ENCODE measurements at regions not wholly inside any gene's neighbourhood (a gene's known extent, or its start where the extent isn't known, plus 50 kb on each side); places are given as distances from the start of the nearest gene placed in this dataset.

DNA sequence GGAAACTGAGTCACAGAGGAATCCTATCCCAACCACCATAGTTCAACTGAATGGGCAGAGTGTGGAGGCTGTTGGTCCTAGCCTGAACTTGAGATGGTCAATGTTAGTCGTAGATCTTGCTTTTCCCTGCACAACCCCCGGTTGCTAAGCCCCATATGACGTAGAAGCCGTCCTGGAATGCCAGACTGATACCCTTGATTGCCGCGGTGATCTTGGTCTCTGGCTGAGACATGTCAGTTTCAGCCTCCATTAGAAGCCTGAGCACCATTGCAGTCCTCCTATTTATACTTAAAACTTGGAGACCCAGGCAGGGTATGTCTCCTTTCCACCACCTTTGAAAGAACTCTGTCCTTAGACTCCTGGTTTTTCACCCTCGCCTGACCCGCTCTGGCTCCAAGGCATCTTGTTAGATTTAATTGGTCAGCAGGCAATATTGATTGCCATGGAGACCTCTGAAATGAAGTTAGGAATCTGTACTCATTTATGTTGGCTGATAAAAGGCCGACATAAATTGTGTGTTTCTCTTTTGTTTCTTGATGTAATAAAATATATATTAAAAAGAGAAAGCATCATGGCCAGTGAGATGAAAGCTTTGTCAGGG is 53.4 kb downstream of the RPLP1 start:
- DNase-seq = no peak

DNA sequence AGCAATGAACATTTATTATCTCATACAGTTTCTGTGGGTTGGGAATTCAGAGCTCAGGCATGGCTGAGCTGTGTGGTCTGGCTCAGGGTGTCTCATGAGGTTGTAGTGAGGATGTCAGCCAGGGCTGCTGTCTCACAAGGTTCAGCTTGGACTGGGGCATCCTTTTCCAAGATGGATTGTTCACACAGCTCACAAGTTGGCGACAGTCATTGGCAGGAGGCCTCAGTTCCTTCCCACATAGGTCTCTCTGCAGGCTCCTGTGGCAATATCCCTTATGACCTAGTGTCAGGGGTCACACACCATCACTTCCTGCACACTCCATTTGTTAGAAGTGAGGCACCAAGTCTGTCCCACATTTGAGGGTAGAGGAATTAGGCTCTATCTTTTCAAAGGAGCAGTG is 56.0 kb downstream of the RPLP1 start:
- DNase-seq = no peak

DNA sequence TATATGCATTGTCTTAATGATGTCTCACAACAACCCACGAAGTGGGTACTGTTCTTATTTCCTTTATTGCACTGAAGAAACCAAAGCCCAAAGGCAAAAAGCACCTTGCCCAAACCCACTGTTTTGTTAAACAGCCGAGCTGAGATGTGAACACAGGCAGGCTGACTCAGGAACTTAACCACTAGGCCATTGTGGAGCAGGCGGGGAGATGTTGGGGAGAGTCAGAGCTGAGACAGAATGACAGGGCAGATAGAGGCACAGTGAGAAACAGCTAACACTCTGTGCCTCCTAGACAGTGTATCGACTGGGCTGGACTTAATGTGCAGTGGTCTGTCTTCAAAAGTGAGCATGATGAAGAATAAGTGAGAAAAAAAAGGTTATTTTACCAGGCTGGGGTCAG is 56.5 kb downstream of the RPLP1 start:
- no peak for DNase-seq

DNA sequence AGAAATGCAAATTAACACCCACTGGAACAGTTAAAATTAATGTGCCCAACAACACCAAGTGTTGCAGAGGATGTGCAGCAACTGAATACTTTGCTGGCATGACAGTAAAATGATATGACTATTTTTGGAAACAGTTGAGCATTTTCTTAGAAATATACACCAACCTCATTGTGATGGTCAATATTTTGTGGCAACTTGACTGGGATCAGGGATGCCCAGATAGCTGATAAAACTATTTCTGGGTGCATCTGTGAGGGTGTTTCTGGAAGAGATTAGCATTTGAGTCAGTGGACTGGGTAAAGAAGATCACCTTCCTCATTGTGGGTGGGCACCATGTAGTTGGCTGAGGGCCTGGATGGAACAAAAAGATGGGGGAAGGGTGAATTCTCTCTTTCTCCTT is 57.9 kb downstream of the RPLP1 start:
- DNase-seq = no peak

DNA sequence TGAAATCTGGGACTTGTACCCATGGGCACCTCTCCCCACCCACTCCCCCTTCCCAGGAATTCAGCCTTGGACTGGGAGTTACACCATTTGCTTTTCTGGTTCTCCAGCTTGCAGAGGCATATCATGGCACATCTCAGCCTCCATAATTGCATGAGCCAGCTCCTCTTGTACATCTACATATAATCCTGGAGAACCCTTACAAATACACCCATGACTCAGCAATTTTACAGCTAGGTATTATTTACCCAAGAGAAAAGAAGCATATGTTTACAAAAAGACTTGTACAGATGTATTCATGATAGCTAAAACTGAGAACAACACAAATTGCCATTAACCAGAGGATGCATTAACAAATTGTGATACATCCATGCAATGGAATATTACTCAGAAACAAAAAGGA is 58.4 kb downstream of the RPLP1 start:
- no peak for DNase-seq

DNA sequence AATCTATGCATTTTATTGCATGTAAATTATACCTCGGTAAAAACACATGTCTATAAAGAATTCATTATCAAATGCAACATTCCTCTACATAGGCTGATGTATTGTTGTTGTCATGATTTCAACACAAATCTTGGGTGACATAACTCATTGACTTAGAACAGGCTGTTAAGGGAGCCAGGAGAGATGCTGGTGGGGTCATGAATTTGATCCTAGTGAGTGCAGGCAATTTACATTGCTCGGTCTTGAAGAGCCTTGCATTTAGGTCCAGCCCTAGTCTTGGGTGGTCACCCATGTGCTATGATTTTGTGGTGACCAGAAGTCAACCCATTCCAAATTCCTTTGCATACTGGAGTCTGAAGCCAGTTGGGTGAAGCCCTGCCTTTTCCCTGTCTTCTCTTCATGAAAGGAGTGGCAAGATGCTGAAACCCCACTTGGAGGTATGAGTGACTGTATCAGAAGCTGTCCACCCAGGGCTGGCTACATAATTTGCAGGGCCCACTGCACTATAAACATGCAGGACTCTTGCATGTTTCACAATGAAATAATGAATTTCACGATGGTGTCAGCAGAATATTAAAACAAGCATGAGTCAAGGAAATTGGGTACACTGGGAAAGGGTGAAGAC is 59.2 kb downstream of the RPLP1 start:
- no peak for DNase-seq

DNA sequence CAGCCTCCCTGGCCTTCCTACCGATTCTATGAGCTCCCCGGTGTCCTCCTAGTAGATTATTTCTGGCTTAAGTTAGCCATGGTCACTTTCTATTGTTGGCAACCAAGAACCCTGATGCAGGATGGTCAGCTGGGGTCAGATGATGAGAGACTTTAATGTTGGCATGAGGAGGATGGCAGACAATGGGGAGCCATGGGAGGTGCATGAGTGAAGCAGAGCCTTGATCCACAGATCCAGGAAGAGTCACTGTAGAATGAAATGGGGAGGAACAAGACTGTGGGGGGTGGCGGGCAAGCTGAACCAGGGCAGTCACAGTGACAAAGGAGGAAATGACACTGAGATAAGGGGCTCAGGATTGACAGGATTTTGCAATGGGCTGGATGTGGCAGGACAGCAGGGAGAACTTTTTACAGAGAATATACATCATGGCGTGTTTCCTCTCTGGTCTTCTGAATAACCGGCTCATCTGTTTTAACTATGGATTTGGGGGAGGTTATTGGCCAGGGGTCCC is 60.9 kb downstream of the RPLP1 start:
- DNase-seq = no peak

DNA sequence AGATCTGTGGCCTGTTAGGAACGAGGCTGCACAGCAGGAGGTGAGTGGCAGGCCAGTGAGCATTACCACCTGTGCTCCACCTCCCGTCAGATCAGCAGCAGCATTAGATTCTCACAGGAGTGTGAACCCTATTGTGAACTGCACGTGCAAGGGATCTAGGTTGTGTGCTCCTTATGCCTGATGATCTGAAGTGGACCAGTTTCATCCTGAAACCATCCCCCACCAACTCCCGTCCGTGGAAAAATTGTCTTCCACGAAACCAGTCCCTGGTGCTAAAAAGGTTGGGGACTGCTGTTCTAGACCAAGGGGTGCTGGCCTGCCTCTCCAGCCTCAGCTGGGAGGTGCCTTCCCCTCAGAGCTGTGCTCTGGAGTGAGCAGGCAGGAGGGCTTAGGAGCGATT is 61.4 kb downstream of the RPLP1 start:
- no peak for DNase-seq

DNA sequence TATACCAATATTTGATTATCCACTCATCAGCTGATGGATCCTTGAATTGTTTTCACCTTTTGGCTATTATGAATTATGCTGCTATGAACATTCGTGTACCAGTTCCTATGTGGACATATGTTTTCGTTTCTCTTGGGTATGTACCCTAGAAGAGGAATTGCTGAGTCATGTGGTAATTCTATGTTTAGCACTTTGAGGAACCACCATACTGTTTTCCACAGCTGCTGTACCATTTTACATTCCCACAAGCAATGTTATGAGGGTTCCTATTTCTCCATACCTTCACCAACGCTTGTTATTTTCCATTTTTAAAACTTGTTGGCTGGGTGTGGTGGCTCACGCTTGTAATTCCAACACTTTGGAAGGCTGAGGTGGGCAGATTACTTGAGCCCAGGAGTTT is 62.9 kb downstream of the RPLP1 start:
- no peak for DNase-seq

DNA sequence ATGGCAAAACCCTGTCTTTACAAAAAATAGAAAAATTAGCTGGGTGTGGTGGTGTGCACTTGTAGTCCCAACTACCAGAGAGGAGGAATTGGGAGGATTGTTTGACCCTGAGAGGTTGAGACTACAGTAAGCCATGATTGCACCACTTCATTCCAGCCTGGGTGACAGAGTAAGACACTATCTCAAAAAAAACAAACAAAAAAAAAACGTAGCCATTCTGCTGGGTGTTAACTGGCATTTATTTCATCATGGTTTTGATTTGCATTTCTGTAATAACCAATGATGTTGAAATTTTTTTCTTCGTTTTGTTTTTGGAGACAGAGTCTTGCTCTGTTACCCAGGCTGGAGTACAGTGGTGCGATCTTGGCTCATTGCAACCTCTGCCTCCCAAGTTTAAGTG is 63.3 kb downstream of the RPLP1 start:
- no peak for DNase-seq

DNA sequence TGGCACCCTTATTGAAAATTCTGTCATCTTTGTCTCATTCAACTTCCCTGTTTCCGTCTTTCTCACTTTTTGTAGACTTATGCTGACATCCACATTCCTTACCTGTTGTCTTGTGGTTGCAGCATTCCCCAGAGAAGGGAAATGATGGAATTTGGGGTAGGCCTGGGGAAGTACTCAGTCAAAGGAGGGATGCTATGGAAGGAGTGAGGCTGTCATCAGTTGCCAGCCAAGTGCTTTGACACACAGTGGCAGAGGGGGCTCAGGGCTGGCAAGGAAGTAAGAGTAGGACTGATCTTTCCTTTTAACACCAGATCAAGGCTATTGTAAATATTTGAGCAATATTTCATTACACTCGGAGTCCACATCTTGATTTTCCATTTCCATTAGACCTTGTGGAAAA is 64.4 kb downstream of the RPLP1 start:
- no peak for DNase-seq

DNA sequence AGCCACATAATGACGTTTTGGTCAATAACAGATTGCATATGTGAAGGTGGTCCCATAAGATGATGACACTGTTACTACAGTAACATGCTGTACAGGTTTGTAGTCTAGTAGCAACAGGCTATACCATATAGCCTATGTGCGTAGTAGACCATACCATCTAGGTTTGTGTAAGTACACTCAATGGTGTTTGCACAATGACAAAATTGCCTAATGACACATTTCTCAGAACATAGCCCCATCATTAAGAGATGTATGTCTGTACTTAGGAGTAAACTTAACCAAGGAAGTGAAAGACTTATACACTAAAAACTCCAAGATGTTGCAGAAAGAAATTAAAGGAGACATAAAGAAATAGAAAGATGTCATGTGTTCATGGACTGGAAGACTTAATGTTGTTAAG is 66.2 kb downstream of the RPLP1 start:
- DNase-seq = no peak

DNA sequence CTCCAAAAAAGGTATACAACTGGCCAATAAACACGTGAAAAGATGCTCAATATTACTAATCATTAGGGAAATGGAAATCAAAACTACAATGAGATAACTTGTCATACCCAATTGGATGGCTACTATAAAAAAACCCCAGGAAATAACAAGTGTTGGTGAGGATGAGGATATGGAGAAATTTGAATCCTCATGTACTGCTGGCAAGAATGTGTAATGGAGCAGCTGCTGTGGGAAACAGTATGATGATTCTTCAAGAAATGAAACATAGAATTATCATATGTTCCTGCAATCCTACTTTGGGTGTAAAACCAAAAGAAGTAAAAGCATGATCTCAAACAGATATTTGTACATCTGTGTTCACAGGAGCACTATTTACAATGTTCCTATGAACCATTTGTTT is 67.4 kb downstream of the RPLP1 start:
- no peak for DNase-seq

DNA sequence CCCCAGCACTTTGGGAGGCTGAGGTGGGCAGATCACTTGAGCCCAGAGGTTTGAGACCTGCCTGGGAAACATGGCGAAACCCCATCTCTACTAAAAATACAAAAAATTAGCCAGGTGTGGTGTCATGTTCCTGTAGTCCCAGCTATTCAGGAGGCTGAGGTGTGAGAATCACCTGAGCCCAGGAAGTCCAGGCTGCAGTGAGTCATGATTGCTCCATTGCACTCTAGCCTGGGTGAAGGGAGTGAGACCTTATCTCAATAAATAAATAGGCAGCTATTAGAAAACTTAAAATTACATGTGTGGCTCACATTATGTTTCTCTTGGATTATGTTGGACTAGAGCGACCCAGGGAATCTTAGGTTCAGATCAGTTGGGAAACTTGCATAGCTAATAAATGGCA is 69.7 kb downstream of the RPLP1 start:
- DNase-seq = no peak

DNA sequence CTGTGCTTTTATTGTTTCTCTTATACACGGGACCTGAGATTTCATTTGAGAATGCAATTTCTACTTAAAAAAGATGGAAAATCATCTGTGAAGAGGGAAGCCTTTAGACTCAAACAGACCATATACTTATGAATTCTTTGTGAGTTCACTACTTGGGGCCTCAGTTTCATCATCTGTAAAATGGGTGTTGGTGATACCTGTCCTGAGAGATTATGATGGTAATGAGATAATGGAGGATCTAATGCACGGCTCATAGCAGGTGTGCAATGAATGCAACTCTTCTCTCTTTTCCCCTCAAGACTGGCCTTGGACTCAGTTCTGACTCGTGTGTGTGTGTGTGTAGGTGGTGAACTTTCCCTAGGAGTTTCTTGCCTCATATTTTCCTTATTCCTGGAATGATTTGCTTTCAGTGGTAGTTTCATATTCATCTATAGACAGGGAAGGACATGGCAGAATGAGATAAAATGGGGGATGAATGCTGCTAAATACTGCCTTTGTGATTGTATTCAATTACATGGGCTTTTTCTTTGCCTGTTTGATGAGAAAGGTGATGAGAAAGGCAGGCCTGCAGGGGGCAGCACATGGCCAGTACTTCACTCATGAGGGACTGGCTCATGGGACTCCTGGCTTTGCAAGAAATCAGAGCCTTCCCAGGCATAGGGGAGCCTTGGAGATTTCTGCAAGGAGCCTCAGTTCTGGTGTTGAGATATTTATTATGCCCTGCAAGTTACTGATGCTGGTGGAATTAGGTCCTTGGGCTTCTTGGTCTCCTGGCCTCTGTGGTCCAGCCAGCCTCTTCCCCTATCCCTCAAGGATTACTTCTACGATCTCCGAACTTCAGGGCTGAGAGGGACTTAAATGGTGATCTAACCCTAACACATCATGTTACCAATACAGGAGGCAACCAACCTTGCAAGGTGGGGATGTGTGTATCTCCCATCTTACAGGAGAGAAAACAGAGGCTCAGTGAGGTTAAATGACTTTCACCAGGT is 70.7 kb downstream of the RPLP1 start:
- DNase-seq = peak; percentile 7

DNA sequence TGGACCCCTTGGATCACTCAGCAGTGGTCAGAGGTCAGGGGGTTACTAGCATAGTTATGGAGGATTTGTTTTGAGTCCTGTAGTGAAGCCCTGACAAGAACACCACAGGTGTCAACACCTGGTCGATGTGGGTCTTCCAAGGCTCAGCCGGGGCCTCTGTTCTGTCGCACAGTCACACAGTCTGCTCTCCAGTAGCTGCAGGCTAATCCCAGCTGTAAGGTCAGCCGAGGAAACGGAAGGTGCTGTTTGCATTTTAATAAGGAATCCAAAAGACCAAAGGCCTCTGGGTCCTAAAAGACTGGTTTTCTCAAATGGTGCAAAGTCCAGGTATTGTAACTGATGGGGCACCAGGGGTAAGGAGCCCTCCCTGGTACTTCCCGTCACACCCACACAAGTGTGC is 71.7 kb downstream of the RPLP1 start:
- no peak for DNase-seq

DNA sequence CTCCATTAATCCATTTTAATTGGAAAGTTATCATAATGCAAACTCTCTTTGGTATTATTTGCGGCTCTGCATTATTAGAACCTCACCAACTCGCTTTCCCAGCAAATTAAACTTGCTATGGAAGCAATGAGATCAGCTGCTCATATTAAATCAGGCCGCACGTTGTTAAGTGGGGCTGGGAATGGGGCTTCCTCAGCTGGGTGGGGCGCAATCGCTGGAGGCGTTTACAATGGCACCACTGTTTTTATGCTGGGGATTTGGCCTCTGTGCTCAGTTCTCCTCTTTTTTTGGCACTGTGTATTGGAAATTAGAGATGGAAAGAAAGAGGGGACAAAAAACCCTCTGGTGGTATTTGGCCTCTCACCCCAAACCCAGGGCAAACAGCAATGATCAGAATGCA is 72.2 kb downstream of the RPLP1 start:
- no peak for DNase-seq

DNA sequence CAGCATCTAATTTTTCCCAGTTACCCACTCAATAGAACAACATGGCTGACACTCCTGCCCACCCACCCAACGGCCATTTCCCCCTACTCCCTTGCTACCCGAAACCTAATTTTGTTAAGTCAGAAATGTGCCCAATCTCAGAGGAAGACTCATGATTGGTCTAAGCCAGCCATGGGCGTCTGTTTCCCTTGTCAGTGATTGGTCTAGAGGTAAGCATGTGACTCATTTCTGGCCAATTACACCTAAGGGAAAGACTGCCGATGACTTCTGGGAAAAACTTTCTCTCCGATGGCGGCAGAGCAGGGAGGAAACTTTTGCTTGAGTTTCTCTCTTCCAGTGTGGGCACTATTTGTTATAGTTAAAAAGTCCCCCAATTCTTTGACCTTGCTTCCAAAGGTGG is 72.9 kb downstream of the RPLP1 start:
- DNase-seq = no peak

DNA sequence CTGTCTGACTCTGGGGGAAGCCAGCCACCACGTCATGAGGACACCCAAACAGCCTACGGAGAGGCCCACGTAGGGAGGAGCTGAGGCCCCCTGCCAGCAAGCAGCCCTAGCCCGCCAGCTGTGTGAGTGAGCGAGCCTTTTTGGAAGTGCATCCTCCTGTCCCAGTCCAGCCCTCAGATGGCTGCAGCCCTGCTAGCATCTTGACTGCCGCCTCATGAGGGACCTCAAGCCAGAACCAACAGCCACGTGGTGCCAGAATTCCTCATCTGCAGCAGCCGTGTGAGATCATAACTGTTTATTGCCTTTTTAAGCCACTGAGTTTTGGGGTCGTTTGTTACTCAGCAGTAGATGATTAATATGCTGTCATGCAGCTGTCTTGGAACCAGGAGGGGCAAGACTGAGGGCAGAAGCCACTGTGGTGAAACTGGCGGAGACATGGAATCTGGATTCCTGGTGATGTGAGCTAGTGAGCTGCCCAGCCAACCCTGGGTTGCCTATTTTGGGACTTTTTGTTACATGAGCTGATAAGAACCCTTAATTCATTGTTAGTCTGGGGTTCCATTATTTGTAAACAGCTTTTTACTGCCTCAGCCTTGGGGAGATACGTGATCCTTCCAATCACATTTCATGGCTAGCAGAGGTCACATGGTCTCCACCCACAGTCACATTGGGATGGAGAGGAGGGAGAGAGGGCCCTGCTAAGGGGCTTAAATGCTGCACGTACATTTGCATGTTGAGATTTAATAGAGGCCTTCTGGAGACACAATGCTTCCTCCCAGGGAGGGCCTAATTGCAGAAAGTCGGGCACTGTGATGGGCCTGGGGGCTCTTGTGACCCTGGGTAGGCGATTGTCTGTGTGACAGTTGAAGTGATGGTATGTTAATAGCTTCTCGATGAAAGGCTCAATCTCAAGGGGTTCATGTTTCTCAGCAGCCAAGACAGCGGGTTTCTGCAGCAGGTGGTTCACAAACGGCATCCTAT is 73.8 kb downstream of the RPLP1 start:
- no peak for DNase-seq

DNA sequence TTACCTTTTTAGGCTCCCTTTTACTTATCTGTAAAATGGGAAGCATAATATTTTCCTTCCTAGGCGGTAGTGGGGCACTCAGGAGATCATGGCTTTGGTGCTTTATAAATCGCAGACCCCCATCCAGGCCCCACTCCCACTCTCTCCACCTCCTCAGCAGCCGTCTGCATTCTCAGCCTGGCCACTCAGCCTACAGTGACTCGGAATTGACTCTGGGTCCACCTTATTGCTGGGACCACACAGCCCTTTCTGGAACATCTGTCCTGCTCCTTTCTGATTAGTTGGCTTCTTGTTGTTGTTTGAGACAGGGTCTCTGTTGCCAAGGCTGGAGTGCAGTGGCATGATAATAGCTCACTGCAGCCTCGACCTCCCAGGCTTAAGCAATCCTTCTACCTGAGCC is 76.5 kb downstream of the RPLP1 start:
- DNase-seq = no peak

DNA sequence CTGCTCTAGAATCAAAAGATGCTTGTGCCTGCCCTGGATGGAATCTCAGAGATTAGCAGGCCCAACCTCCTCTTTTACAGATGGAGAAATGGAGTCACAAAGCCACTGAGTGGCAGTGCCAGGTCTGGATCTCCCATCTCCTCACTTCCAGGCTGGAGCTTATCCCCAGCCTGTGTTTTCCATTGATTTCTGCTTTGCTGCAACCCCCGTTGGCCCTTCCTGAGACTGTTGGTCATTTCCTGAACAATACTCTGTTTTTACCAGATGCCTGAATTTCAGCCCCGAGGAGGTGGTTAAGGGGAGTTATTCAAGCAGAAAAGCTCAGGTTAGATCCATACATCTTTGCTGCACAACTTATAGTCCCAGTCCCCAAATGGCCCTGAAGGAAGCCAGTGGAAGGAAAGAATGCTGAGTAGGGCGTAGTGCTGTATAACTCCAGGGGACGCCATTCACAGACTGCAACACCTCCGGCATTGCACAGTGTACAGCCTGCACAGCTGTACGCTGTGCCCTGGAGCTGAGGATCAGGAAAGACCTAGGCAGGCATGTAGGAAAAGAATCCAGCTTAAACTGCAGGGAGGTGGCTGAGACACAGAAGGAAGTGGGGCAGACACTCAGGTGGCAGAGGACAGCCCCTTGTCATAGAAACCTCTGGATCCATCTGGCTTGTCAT is 77.5 kb downstream of the RPLP1 start:
- DNase-seq = no peak

Measured in NCI-H526 treated with DMSO at 0.1 percent for 48 hours (cell line).